ENCODE measurements at regions not wholly inside any gene's neighbourhood (a gene's known extent, or its start where the extent isn't known, plus 50 kb on each side); places are given as distances from the start of the nearest gene placed in this dataset.

DNA sequence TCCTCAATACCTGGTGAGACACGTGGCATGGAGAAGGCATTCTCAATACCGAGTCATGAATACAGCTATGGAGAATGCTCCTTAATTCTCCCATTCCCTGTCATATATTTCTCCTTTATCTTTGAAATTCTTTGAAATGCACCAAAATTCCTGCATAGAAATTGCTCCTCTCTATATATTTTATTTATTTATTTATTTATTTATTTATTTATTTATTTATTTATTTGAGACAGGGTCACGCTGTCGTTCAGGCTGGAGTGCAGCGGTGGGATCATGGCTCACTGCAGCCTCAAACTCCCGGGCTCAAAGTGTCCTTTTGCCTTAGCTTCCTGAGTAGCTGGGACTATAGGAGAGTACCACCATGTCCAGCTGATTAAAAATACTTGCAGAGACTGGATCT lies 190.3 kb upstream of the MAF start:
- TF ChIP-seq CTCF (IDR thresholded peaks at IDR 0.05): no peak
- TF ChIP-seq EZH2 (IDR thresholded peaks at IDR 0.05; ENCODE audit: borderline replicate concordance, insufficient read depth, low read depth, low read length, poor library complexity, severe bottlenecking): no peak
